ENCODE measurements at regions not wholly inside any gene's neighbourhood (a gene's known extent, or its start where the extent isn't known, plus 50 kb on each side); places are given as distances from the start of the nearest gene placed in this dataset.
A peak's percentile ranks its signal among the peaks of the same experiment; 100 is the strongest.

DNA sequence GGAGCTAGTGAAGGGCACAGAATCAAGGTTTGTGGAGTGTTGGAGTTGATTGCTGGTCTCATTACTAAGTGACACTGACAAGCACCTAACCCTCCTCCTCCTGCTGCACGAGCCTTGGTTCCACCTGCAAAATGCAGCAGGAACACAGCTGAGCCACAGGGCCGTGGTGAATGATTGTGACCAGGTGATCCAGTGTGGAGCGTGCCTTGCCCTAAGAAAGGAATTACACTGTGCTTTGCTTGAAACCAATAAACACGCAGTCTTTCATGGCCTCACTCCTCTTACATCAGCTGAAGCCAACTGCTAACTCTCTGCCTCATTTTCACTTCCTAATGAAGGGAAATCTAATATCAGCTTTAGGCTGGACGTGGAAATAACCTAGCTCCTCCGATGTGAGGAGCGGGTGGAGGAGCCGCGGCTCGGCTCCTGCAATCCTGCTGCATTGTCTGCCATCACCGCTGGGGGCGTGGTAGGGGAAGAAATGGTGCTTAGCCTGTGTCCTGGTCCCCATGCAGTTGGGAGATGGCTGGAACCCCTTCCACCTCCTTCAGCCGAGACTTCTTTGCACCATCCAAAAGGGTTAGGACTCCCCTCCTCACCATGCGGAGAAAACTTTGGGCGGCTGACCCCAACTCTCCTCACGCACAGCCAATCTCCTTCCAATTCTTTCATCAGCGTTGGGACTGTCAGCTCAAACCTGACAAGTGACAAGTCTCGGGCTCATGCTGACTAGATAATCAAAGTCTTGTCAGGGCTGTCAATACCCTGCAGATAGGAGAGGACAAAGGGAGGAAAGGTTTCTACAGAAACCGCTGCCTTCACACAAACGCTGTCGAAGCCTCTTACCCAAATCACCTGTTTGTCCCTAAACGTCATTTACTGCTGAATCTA is 427.9 kb downstream of the ZNF536 start:
- no peak overlapping the region for H3K4me3 ChIP-seq (ENCODE audit: low read length)
- DNase-seq (ENCODE audit: low read depth), result no peak
- TF ChIP-seq, protein P1, sequence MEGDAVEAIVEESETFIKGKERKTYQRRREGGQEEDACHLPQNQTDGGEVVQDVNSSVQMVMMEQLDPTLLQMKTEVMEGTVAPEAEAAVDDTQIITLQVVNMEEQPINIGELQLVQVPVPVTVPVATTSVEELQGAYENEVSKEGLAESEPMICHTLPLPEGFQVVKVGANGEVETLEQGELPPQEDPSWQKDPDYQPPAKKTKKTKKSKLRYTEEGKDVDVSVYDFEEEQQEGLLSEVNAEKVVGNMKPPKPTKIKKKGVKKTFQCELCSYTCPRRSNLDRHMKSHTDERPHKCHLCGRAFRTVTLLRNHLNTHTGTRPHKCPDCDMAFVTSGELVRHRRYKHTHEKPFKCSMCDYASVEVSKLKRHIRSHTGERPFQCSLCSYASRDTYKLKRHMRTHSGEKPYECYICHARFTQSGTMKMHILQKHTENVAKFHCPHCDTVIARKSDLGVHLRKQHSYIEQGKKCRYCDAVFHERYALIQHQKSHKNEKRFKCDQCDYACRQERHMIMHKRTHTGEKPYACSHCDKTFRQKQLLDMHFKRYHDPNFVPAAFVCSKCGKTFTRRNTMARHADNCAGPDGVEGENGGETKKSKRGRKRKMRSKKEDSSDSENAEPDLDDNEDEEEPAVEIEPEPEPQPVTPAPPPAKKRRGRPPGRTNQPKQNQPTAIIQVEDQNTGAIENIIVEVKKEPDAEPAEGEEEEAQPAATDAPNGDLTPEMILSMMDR (conservative IDR thresholded peaks at IDR 0.05; ENCODE audit: low read depth, low read length), result peak; percentile 59

DNA sequence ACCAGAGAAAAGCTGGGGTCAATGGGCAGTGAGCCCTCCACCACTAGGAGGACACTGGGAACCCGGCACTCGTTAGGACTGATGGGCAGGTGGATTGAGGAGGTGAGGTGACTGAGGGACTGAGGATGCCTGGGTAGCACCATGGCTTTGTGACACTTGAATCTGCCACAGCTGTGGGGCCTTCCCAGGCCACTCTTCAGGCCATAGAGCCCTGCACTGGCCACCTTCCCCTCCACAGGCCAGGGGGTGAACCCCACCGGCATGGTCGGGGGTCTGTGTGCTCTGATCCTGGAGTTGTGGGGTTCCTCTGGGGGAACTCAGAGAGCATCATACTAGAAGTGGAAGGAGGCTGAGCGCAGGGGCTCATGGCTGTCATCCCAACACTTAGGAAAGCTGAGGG is 423.5 kb downstream of the ZNF536 start:
- no peak overlapping the region for H3K4me3 ChIP-seq (ENCODE audit: low read length)
- TF ChIP-seq, protein P1 (conservative IDR thresholded peaks at IDR 0.05; ENCODE audit: low read depth, low read length), result no peak
- no peak for DNase-seq (ENCODE audit: low read depth)

DNA sequence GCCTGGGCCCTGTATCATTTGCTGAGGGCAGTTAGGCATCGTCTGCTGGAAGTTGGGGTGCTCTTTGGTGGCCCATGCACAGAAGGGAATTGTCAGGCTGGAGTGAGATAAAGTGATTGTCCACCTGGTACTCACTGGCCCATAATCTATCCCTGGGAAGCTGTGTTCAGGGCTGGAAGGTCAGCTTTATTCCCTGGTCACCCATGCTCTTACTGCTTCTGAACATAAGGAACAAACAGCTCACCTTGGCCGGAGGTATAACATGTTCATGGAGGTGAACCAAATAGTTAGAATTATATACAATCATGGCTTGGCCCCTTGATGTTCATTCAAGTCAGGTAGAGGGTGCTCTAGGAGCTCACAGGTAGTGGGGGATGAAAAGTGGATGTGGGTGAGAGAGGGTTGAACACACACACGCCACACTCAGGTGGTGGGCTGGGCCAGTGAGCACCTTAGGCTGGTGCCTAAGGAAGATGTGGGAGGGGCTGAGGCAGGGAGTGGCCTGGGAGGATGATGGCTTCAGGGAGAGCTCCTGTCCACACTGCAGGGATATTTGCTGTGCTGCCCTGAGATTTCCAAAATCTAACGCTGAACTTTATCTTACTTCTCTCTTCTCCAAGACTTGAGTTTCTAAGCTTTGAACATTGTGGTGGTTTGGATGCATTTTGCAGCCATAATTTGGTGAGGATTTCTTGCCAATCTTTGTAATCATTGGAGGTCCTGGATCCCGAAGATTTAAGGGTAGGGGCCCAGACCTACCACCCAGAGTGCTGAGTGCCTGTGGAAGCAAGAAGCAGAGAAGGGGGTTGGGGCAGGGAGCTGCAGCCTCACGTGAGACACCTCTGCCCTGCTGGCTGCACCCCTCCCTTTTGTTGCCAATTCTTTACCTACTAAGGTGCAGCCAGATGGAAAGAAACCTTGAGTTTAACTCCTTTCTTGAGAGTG is 420.6 kb downstream of the ZNF536 start:
- DNase-seq (ENCODE audit: low read depth), result no peak
- TF ChIP-seq, protein P1 (conservative IDR thresholded peaks at IDR 0.05; ENCODE audit: low read depth, low read length), result no peak
- H3K4me3 ChIP-seq (ENCODE audit: low read length), result no peak overlapping the region

DNA sequence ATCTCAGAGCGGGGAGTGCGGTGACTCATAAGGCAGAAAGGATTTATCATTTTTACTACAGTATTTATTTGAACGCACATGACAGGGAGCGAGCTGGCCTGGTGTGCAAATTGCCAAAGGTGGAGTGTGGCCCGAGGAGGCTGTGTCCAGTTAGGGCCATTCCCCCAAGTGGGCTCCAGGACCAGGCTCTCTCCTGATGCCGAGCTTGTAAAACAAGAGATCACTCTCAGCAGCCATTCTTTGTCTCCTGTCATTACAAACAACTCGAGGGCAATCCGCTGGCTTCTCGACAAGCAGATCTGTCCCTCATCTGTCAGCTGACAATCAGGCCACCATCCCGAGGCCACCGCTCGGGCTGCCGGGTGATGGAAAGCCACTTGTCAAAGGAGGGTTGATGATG is 418.9 kb downstream of the ZNF536 start:
- no peak overlapping the region for H3K4me3 ChIP-seq (ENCODE audit: low read length)
- no peak for DNase-seq (ENCODE audit: low read depth)
- TF ChIP-seq, protein P1 (conservative IDR thresholded peaks at IDR 0.05; ENCODE audit: low read depth, low read length), result no peak

DNA sequence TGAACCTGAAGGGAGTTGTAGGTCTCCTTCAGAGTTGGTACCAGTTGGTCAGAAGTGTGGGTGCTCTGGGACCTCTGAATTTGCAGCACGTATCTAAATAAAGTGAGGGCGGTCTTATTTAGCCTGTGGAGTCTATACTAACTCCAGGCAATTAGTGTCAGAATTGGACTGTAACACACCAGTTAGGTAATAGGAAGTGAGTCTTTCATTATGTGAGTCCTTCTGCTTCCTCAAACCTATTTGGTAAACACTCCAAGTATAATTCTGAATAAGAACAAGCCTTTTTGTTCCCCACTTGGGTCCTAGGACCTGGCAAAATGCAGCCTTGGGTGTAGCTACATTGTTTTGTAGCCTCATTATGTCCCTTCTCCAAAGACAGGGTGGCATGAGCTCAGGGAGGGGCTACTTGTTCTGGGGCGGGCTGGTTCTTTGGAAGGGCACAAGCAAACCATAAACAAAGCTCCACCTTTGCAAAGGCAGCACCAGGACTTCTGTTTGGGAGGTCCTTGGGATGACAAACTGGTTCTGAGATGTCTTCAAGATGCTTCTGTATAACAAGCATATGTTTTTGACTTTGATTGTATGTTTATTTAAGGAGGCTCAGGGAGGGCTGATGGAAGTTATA is 418.0 kb downstream of the ZNF536 start:
- no peak for DNase-seq (ENCODE audit: low read depth)
- TF ChIP-seq, protein P1 (conservative IDR thresholded peaks at IDR 0.05; ENCODE audit: low read depth, low read length), result no peak
- H3K4me3 ChIP-seq (ENCODE audit: low read length), result no peak overlapping the region

DNA sequence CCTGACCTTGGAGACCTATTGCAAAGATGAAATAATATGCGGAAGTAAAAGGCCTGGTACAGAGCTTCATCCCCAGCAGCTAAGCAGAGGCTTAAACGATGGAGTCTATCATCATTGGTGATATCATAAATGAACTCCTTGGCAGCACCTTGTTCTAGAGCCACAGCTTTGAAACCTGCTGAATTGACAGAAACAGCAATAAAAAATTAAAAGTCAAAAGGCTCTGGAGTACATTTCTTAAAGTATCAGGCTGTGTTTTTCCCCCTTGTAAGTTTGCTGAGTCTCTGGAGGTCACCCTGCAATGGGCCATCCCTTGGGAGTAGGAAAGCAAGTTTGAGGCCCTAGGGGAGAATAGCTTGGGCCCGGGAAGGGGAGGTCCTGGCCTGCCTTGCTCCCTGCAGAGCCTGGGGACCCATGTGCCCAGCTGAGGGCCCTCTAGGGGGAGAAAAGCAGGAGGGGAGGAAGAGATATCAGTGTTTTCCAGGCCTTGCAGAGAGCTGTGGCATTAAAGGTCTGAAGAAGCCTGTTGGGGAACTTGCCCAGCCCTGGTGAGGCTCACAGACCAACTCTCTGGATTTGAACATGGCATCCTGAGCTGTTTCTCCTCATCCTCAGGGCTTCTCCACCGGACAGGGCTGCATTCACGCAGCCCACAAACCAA is 416.1 kb downstream of the ZNF536 start:
- no peak for DNase-seq (ENCODE audit: low read depth)
- TF ChIP-seq, protein P1 (conservative IDR thresholded peaks at IDR 0.05; ENCODE audit: low read depth, low read length), result no peak
- H3K4me3 ChIP-seq (ENCODE audit: low read length), result no peak overlapping the region
